C4-2B (cell line): ENCODE measurements at regions not wholly inside any gene's neighbourhood (a gene's known extent, or its start where the extent isn't known, plus 50 kb on each side); places are given as distances from the start of the nearest gene placed in this dataset.

Experiments used
- CTCF ChIP-seq: fragments of 450-650 bp; conservative IDR thresholded peaks from 2 replicates; pipeline ENCODE4 v1.5.1; 2017; ENCODE audit warnings: mild to moderate bottlenecking
- ZFX ChIP-seq: fragments of 450-650 bp; IDR thresholded peaks from 2 replicates; pipeline ENCODE4 v1.6.1; 2017

GRCh38 chr2:173802518-173802917 is 162.7 kb downstream of the SP3 start:
- TF ChIP-seq CTCF = no peak
- TF ChIP-seq ZFX = no peak
